PC-9 (cell line): ENCODE measurements at regions not wholly inside any gene's neighbourhood (a gene's known extent, or its start where the extent isn't known, plus 50 kb on each side); places are given as distances from the start of the nearest gene placed in this dataset.

Experiments used
- BruUV-seq: library from RNA; stranded (reverse); fragments of 400-500 nt; replicated peaks from 2 replicates; lab custom pipeline; 2021; lab: Mats Ljungman, UMichigan
- CTCF ChIA-PET: fragments of 300-600 bp; sonication (Branson Sonifier 250); formaldehyde crosslinking; loops from one replicate; lab custom pipeline; 2022; ENCODE audit warnings: antibody characterized with exemption; lab: Charles Lee
- POLR2A ChIA-PET: fragments of 300-600 bp; sonication (Branson Sonifier 250); formaldehyde crosslinking; loops from one replicate; lab custom pipeline; 2022; ENCODE audit warnings: antibody characterized with exemption; ENCODE audit not compliant: unreplicated experiment; lab: Charles Lee
- DNase-seq, 2 experiments: peaks; one replicate each; pipeline versions ENCODE4 v3.0.0 to v3.0.0-alpha.2; 2015 to 2022; ENCODE audit warnings: mixed read lengths in 1 of 2
- H2AFZ ChIP-seq: fragments of 200-600 bp; sonication (generic); 2 replicates; pipeline ENCODE4 v1.8.1; 2017; ENCODE audit warnings: antibody characterized with exemption
- H3F3A ChIP-seq: fragments of 200-600 bp; sonication (generic); 2 replicates; pipeline ENCODE4 v1.8.1; 2017; ENCODE audit warnings: antibody characterized with exemption, mild to moderate bottlenecking, low read depth; ENCODE audit not compliant: insufficient read depth
- H3K27ac ChIP-seq: fragments of 200-600 bp; sonication (generic); 2 replicates; pipeline ENCODE4 v1.6.1; 2016; ENCODE audit warnings: mixed run types
- H3K27me3 ChIP-seq: fragments of 200-600 bp; sonication (generic); 2 replicates; pipeline ENCODE4 v1.6.1; 2016; ENCODE audit warnings: low read depth, mixed run types; ENCODE audit not compliant: insufficient read depth
- H3K36me3 ChIP-seq: fragments of 200-600 bp; sonication (generic); 2 replicates; pipeline ENCODE4 v1.6.1; 2016; ENCODE audit warnings: low read depth, mixed run types
- H3K4me1 ChIP-seq: fragments of 200-600 bp; sonication (generic); replicated peaks from 2 replicates; pipeline ENCODE4 v1.6.1; 2016; ENCODE audit warnings: mixed run types; ENCODE audit not compliant: insufficient read depth
- H3K4me2 ChIP-seq: fragments of 200-600 bp; sonication (generic); 2 replicates; pipeline ENCODE4 v1.6.1; 2017; ENCODE audit warnings: mixed run types
- H3K4me3 ChIP-seq: fragments of 200-600 bp; sonication (generic); 2 replicates; pipeline ENCODE4 v1.6.1; 2016; ENCODE audit warnings: mixed run types
- H3K79me2 ChIP-seq: fragments of 200-600 bp; sonication (generic); 2 replicates; pipeline ENCODE4 v1.6.1; 2017; ENCODE audit warnings: low read depth, mixed run types
- H3K9me2 ChIP-seq: fragments of 200-600 bp; sonication (generic); 2 replicates; pipeline ENCODE4 v1.8.1; 2017; ENCODE audit warnings: mild to moderate bottlenecking; ENCODE audit not compliant: insufficient read depth
- H3K9me3 ChIP-seq: fragments of 200-600 bp; sonication (generic); 2 replicates; pipeline ENCODE4 v1.8.1; 2016; ENCODE audit warnings: low read depth; ENCODE audit not compliant: insufficient read depth
- H4K20me1 ChIP-seq: fragments of 200-600 bp; sonication (generic); 2 replicates; pipeline ENCODE4 v1.8.1; 2017; ENCODE audit not compliant: insufficient read depth
- EZH2 ChIP-seq: fragments of 200-600 bp; sonication (generic); IDR thresholded peaks from 2 replicates; pipeline ENCODE4 v1.8.0; 2017; ENCODE audit warnings: antibody characterized with exemption, low read depth
- intact Hi-C: fragments of 100-400 bp; cut with micrococcal nuclease; formaldehyde crosslinking; loops from one replicate; pipeline ENCODE4 v1.10.0; 2022; ENCODE audit not compliant: unreplicated experiment
- TF ChIP-seq, protein P1 (sequence below): fragments of 200-600 bp; sonication (generic); conservative IDR thresholded peaks from 2 replicates; pipeline ENCODE4 v1.6.1; 2017; ENCODE audit warnings: mixed run types, antibody characterized with exemption, mild to moderate bottlenecking, moderate library complexity

DNA sequence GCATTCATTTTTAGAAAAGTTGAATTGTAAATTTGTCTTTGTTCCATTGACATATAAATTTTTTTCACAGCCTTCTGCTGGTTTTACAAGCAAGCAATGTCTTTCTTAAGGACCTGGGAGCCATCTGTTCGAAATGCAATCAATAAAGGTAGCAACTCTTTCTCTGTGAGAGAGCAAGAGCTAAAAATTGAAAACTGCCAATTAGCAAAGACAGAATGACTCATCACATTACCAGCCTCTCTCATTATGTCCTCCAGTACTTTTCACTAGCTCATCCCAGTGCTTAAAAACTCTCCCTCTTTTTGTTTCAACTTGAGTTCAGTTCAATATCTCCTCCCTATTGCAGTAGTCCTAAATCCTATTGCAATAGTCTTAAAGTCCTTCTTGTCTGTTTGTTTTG, 760.7 kb upstream of the SLITRK6 start:
- intact Hi-C loops, result no loop called here

DNA sequence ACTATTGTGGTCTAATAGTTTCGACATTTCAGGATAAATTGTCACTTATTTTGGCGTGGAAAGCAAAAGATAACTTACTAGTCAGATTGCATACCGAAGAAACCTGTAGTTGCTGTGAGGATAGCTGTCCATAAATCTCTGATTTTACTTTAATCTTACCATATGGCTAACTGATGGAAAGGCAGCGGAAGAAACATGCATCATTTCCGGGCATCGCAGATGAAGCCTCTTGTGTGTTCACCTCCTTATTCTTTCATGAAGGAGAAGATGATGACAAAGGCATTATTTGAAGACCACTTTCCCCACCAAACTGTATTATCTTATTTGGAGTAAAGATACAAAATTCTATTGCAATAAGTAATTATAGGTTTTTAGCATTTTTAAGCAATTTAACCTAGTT, 763.6 kb upstream of the SLITRK6 start:
- Histone ChIP-seq H3K9me2 (no peaks in the 10 kb centered on the region), H3K4me2 (no peak overlapping the region), H3K79me2 (no peaks in the 10 kb centered on the region), H3K36me3 (no peaks in the 10 kb centered on the region), H3K4me1 (no peaks in the 10 kb centered on the region), H4K20me1 (no peaks in the 10 kb centered on the region), H3K27ac (no peak overlapping the region), H3F3A (no peaks in the 10 kb centered on the region), H3K4me3 (no peak overlapping the region), H3K27me3 (no peaks in the 10 kb centered on the region), H2AFZ (no peak overlapping the region), H3K9me3 (no peaks in the 10 kb centered on the region; the same call in 1 of the 2 replicates)
- TF ChIP-seq, protein P1, sequence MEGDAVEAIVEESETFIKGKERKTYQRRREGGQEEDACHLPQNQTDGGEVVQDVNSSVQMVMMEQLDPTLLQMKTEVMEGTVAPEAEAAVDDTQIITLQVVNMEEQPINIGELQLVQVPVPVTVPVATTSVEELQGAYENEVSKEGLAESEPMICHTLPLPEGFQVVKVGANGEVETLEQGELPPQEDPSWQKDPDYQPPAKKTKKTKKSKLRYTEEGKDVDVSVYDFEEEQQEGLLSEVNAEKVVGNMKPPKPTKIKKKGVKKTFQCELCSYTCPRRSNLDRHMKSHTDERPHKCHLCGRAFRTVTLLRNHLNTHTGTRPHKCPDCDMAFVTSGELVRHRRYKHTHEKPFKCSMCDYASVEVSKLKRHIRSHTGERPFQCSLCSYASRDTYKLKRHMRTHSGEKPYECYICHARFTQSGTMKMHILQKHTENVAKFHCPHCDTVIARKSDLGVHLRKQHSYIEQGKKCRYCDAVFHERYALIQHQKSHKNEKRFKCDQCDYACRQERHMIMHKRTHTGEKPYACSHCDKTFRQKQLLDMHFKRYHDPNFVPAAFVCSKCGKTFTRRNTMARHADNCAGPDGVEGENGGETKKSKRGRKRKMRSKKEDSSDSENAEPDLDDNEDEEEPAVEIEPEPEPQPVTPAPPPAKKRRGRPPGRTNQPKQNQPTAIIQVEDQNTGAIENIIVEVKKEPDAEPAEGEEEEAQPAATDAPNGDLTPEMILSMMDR, result no peak
- no peak for TF ChIP-seq EZH2
- BruUV-seq, result no TSS peak
- intact Hi-C loops, result no loop called here
- POLR2A ChIA-PET, result interaction anchor here (0.6 kb wide), 1 partner anchor 753 kb away, joined by 4 read pairs; no protein-coding TSS in a partner anchor
- CTCF ChIA-PET, result no interaction called here
- no peak for DNase-seq

More for the DNA sequence above, 760.7 kb upstream of the SLITRK6 start:
- Histone ChIP-seq H3K9me2 (no peaks in the 10 kb centered on the region; the same call in 1 of the 2 replicates), H3K27me3 (no peaks in the 10 kb centered on the region), H2AFZ (no peak overlapping the region), H3K9me3 (no peaks in the 10 kb centered on the region), H4K20me1 (no peaks in the 10 kb centered on the region), H3K79me2 (no peaks in the 10 kb centered on the region), H3K4me1 (no peaks in the 10 kb centered on the region), H3F3A (no peaks in the 10 kb centered on the region), H3K27ac (no peak overlapping the region), H3K36me3 (no peaks in the 10 kb centered on the region), H3K4me3 (no peak overlapping the region), H3K4me2 (no peak overlapping the region)
- no TSS peak for BruUV-seq
- POLR2A ChIA-PET, result no interaction called here
- CTCF ChIA-PET, result no interaction called here
- no peak for DNase-seq
- TF ChIP-seq, protein P1, result no peak
- no peak for TF ChIP-seq EZH2

DNA sequence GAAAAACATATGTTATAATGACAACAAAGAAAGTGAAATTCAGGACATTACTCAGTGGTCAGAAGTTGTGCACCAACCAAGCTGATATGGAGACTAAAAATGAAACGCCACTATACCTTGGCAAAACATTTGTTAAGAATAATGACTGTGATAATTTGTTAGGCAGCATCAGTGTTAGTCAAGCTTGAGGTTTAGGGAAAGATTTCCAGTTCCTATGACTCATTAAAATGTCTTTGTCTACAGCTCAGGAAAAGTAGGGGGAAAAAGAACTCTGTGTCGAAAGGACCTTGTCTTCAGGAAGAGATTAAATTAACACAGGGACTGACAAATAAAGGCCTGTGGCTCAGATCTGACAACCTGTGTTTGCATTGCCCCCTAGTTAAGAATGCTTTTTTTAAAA, 764.1 kb upstream of the SLITRK6 start:
- Histone ChIP-seq H3K4me1 (no peaks in the 10 kb centered on the region), H4K20me1 (no peaks in the 10 kb centered on the region), H3K27me3 (no peaks in the 10 kb centered on the region), H3K79me2 (no peaks in the 10 kb centered on the region), H3K4me2 (no peak overlapping the region), H3K4me3 (no peak overlapping the region), H2AFZ (no peak overlapping the region), H3K9me3 (no peaks in the 10 kb centered on the region; the same call in 1 of the 2 replicates), H3K27ac (no peak overlapping the region), H3K9me2 (no peaks in the 10 kb centered on the region), H3F3A (no peaks in the 10 kb centered on the region), H3K36me3 (no peaks in the 10 kb centered on the region)
- BruUV-seq, result no TSS peak
- POLR2A ChIA-PET, result interaction anchor here (0.6 kb wide), 1 partner anchor 753 kb away, joined by 4 read pairs; no protein-coding TSS in a partner anchor
- CTCF ChIA-PET, result no interaction called here
- no peak for DNase-seq
- intact Hi-C loops, result no loop called here
- TF ChIP-seq, protein P1, result no peak
- no peak for TF ChIP-seq EZH2
